K562 (cell line): ENCODE measurements at regions not wholly inside any gene's neighbourhood (a gene's known extent, or its start where the extent isn't known, plus 50 kb on each side); places are given as distances from the start of the nearest gene placed in this dataset.

Experiments
- CEBPG ChIP-seq, 3 experiments: fragments of 200-800 bp in 1 of 3; sonication (Bioruptor generic) in 1 of 3; sonication (generic) in 1 of 3; formaldehyde crosslinking in 1 of 3; IDR thresholded peaks in 2 of 3; conservative IDR thresholded peaks in 1 of 3; 2 replicates each; pipeline versions ENCODE4 v1.6.1 to v1.8.0; 2016 to 2022; ENCODE audit warnings: missing compliant biosample characterization in 2 of 3, missing genetic modification characterization in 2 of 3, mild to moderate bottlenecking in 1 of 3, missing genetic modification reagents in 1 of 3
- CHAMP1 ChIP-seq: fragments of 450-650 bp; IDR thresholded peaks from 2 replicates; pipeline ENCODE4 v1.6.1; 2016; ENCODE audit warnings: mild to moderate bottlenecking
- CSDE1 ChIP-seq, 2 experiments: fragments of 450-650 bp; IDR thresholded peaks; 2 replicates each; pipeline ENCODE4 v1.6.1; 2016; ENCODE audit warnings: mild to moderate bottlenecking in 1 of 2
- GTF2F1 ChIP-seq: IDR thresholded peaks from 2 replicates; pipeline ENCODE4 v1.6.1; 2011; ENCODE audit warnings: low read depth, low read length, improper control_type of control experiment
- SMAD4 ChIP-seq: fragments of 250-450 bp; sonication (Bioruptor Pico); conservative IDR thresholded peaks from 2 replicates; pipeline ENCODE4 v1.8.0; 2021; ENCODE audit warnings: inconsistent platforms, mild to moderate bottlenecking, moderate library complexity
- SRSF3 ChIP-seq: fragments of 200-400 bp; formaldehyde crosslinking; IDR thresholded peaks from 2 replicates; pipeline ENCODE4 v1.6.1; 2016; ENCODE audit warnings: mild to moderate bottlenecking, low read length, moderate library complexity; ENCODE audit not compliant: insufficient read depth
- ZBTB7A ChIP-seq: IDR thresholded peaks from 2 replicates; pipeline ENCODE4 v1.6.1; 2011; ENCODE audit warnings: low read depth, mild to moderate bottlenecking, low read length, moderate library complexity, borderline replicate concordance; ENCODE audit not compliant: control insufficient read depth
- ZNF639 ChIP-seq, 2 experiments: fragments of 200-800 bp in 1 of 2; sonication (Bioruptor generic) in 1 of 2; sonication (generic) in 1 of 2; formaldehyde crosslinking in 1 of 2; IDR thresholded peaks in 1 of 2; conservative IDR thresholded peaks in 1 of 2; 2 replicates each; pipeline versions ENCODE4 v1.5.0 to v1.6.1; 2016 to 2020; ENCODE audit warnings: missing compliant biosample characterization in 1 of 2, missing genetic modification characterization in 1 of 2, missing genetic modification reagents in 1 of 2

- TF ChIP-seq ZNF639 (CRISPR knock-in tag; conservative IDR thresholded peaks at IDR 0.05 in 1 of 2, IDR thresholded peaks at IDR 0.05 in 1 of 2) (no peak), CEBPG (CRISPR knock-in tag; IDR thresholded peaks at IDR 0.05) (no peak), CEBPG (tag; conservative IDR thresholded peaks at IDR 0.05 in 1 of 2, IDR thresholded peaks at IDR 0.05 in 1 of 2) (no peak), GTF2F1 (no peak), SMAD4 (no peak), CSDE1 (IDR thresholded peaks at IDR 0.05) (no peak), ZBTB7A (no peak), CHAMP1 (no peak), SRSF3 (no peak)
Observed at GRCh38 chr7:19247017-19247416, 101.8 kb upstream of the FERD3L start (continued).
